Calu3 (cell line): ENCODE measurements at regions not wholly inside any gene's neighbourhood (a gene's known extent, or its start where the extent isn't known, plus 50 kb on each side); places are given as distances from the start of the nearest gene placed in this dataset.

Source experiments
- BruUV-seq: library from RNA; stranded (reverse); fragments of 400-500 nt; replicated peaks from 2 replicates; lab custom pipeline; 2021; lab: Mats Ljungman, UMichigan
- CTCF ChIA-PET: fragments of 300-600 bp; sonication (Branson Sonifier 250); formaldehyde crosslinking; loops from one replicate; lab custom pipeline; 2022; ENCODE audit warnings: antibody characterized with exemption; lab: Charles Lee
- DNase-seq: peaks from one replicate; pipeline ENCODE4 v3.0.0; 2022
- H3K27ac Mint-ChIP-seq: one replicate; pipeline ENCODE4 v1.8.0; 2022; ENCODE audit warnings: mixed read lengths; ENCODE audit not compliant: unreplicated experiment
- H3K27me3 Mint-ChIP-seq: one replicate; pipeline ENCODE4 v1.8.0; 2022; ENCODE audit warnings: mixed read lengths; ENCODE audit not compliant: unreplicated experiment
- H3K36me3 Mint-ChIP-seq: one replicate; pipeline ENCODE4 v1.8.0; 2022; ENCODE audit warnings: mild to moderate bottlenecking, moderate library complexity, mixed read lengths; ENCODE audit not compliant: insufficient read depth, unreplicated experiment
- H3K4me1 Mint-ChIP-seq: one replicate; pipeline ENCODE4 v1.8.0; 2022; ENCODE audit warnings: mild to moderate bottlenecking, low read depth, mixed read lengths; ENCODE audit not compliant: unreplicated experiment
- H3K4me3 Mint-ChIP-seq: one replicate; pipeline ENCODE4 v1.8.0; 2022; ENCODE audit warnings: mild to moderate bottlenecking, low read depth, moderate library complexity, mixed read lengths; ENCODE audit not compliant: unreplicated experiment
- H3K9me3 Mint-ChIP-seq: one replicate; pipeline ENCODE4 v1.8.0; 2022; ENCODE audit warnings: low read depth, mixed read lengths; ENCODE audit not compliant: unreplicated experiment
- CTCF ChIP-seq: fragments of 200-600 bp; IDR thresholded peaks from one replicate; pipeline ENCODE4 v1.8.0; 2022; ENCODE audit warnings: antibody characterized with exemption; ENCODE audit not compliant: unreplicated experiment
- intact Hi-C: fragments of 100-400 bp; cut with micrococcal nuclease; formaldehyde crosslinking; loops from one replicate; pipeline ENCODE4 v1.10.0; 2022; ENCODE audit not compliant: unreplicated experiment

DNA sequence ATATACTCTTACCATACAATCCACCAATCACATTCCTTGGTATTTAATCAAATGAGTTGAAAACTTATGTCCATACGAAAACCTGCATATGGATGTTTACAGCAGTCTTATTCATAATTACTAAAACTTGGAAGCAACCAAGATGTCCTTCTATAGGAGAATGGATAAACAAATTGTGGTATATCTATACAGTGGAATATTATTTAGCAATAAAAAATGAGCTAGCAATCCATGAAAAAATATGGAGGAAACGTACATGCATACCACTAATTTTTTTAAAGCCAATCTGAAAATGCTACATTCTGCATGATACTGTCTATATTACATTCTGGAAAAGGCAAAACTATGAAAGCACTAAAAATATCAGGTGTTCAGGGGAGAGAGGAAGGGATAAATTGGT is 73.9 kb upstream of the LPP start:
- CTCF ChIA-PET, result interaction anchor here (1.0 kb wide), 1 partner anchor 9 kb away, joined by 3 read pairs; no protein-coding TSS in a partner anchor
- no TSS peak for BruUV-seq
- TF ChIP-seq CTCF, result no peak
- H3K4me3 Mint-ChIP-seq, result no peak overlapping the region
- H3K36me3 Mint-ChIP-seq, result no peaks in the 10 kb centered on the region
- no peaks in the 10 kb centered on the region for H3K4me1 Mint-ChIP-seq
- intact Hi-C loops, result no loop called here
- peaks cover 4% of the 10 kb centered on the region for H3K9me3 Mint-ChIP-seq
- no peak overlapping the region for H3K27ac Mint-ChIP-seq
- no peak for DNase-seq
- no peaks in the 10 kb centered on the region for H3K27me3 Mint-ChIP-seq

DNA sequence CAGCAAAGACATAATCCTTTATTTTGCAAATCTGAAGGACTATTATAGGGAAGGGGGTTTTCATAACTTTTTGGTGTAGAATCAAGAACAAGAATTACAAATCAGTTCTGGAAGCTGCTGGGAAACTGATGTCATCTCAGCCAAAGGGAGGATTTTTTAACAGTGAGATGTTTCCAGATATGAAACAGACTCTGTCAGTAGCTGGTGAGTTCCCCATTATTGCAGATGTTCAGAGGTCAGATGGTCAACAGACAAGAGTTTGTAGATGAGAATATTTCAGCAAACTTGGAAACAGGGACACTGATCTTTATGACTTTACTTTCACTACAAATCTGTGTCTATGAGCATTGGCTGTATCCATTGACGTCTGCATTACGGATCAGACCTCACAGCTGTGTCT is 71.9 kb upstream of the LPP start:
- no TSS peak for BruUV-seq
- CTCF ChIA-PET, result no interaction called here
- Mint-ChIP-seq H3K27me3 (no peaks in the 10 kb centered on the region), H3K4me3 (no peak overlapping the region), H3K36me3 (no peaks in the 10 kb centered on the region), H3K27ac (no peak overlapping the region), H3K9me3 (peaks cover 4% of the 10 kb centered on the region), H3K4me1 (no peaks in the 10 kb centered on the region)
- intact Hi-C loops, result no loop called here
- TF ChIP-seq CTCF, result no peak
- no peak for DNase-seq

DNA sequence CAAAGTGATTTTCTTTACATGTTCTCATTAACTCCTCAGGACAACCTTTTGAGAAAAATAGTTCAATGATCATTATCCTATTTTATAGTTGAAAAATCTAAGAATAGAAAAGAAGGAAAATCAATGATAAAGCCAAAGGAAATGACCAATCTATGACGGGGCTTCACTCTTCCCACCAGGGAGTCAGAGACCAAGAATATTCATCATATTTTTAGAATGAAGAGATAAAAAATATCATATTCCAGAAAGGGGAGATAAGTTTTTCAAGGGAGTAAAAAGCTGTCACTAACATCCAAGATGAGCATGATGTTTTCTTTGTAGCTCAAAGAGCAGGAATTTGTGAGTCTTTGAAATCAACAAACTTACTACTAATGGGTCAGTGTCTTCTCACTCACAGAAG is 71.5 kb upstream of the LPP start:
- no peaks in the 10 kb centered on the region for H3K27me3 Mint-ChIP-seq
- no peak for DNase-seq
- no peak overlapping the region for H3K27ac Mint-ChIP-seq
- H3K36me3 Mint-ChIP-seq, result no peaks in the 10 kb centered on the region
- peaks cover 4% of the 10 kb centered on the region for H3K9me3 Mint-ChIP-seq
- no TSS peak for BruUV-seq
- H3K4me1 Mint-ChIP-seq, result no peaks in the 10 kb centered on the region
- TF ChIP-seq CTCF, result no peak
- intact Hi-C loops, result no loop called here
- H3K4me3 Mint-ChIP-seq, result no peak overlapping the region
- CTCF ChIA-PET, result no interaction called here

DNA sequence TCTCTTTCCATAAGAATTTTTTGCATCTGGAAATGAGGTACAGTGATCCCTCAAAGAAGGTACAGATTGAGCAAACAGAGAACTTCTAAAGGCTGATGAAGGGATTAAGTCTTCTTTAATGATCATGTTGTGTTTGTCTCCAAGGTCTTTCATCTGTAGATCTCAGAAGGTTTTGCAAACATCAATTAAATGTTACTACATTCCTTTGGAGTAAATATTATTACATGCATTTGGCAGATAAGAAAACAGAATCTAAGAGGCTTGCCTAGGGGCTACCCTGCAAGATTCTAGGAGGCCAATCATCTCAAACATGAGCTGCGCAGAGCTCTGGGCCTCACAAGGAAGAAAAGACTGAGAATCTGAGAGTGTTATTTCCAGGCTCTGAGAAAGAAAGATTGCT is 70.9 kb upstream of the LPP start:
- no peak for DNase-seq
- Mint-ChIP-seq H3K4me1 (no peaks in the 10 kb centered on the region), H3K36me3 (no peaks in the 10 kb centered on the region), H3K27ac (no peak overlapping the region), H3K9me3 (peaks cover 4% of the 10 kb centered on the region), H3K4me3 (no peak overlapping the region), H3K27me3 (no peaks in the 10 kb centered on the region)
- intact Hi-C loops, result no loop called here
- CTCF ChIA-PET, result interaction anchor here (0.6 kb wide), 1 partner anchor 67 kb away, joined by 4 read pairs; no protein-coding TSS in a partner anchor
- no TSS peak for BruUV-seq
- TF ChIP-seq CTCF, result no peak
